Effector memory CD8-positive, alpha-beta T cell (primary cell): ENCODE measurements at regions not wholly inside any gene's neighbourhood (a gene's known extent, or its start where the extent isn't known, plus 50 kb on each side); places are given as distances from the start of the nearest gene placed in this dataset.

Source experiments
- ATAC-seq: fragments of 150-1000 bp; cut with Tn5 transposase; replicated peaks from 2 replicates; pipeline ENCODE4 v1.10.0; 2021; ENCODE audit warnings: mild to moderate bottlenecking, moderate library complexity
- DNase-seq, 3 experiments: peaks; one replicate each; pipeline ENCODE4 v3.0.0; 2021
- H3K27ac Mint-ChIP-seq, 2 donors: one replicate each; pipeline ENCODE4 v1.8.0; 2022; ENCODE audit warnings: mild to moderate bottlenecking in 2 of 2, mixed read lengths in 2 of 2, moderate library complexity in 2 of 2
- H3K27me3 Mint-ChIP-seq, 2 donors: one replicate each; pipeline ENCODE4 v1.8.0; 2022; ENCODE audit warnings: mixed read lengths in 2 of 2
- H3K36me3 Mint-ChIP-seq: one replicate; pipeline ENCODE4 v1.8.0; 2022; ENCODE audit warnings: mild to moderate bottlenecking, moderate library complexity, mixed read lengths; ENCODE audit not compliant: insufficient read depth
- H3K4me1 Mint-ChIP-seq, 2 donors: one replicate each; pipeline ENCODE4 v1.8.0; 2022; ENCODE audit warnings: low read depth in 2 of 2, mixed read lengths in 2 of 2
- H3K4me3 Mint-ChIP-seq, 2 donors: one replicate each; pipeline ENCODE4 v1.8.0; 2022; ENCODE audit warnings: mild to moderate bottlenecking in 2 of 2, mixed read lengths in 2 of 2, moderate library complexity in 2 of 2
- H3K9me3 Mint-ChIP-seq, 2 donors: one replicate each; pipeline ENCODE4 v1.8.0; 2022; ENCODE audit warnings: mixed read lengths in 2 of 2

DNA sequence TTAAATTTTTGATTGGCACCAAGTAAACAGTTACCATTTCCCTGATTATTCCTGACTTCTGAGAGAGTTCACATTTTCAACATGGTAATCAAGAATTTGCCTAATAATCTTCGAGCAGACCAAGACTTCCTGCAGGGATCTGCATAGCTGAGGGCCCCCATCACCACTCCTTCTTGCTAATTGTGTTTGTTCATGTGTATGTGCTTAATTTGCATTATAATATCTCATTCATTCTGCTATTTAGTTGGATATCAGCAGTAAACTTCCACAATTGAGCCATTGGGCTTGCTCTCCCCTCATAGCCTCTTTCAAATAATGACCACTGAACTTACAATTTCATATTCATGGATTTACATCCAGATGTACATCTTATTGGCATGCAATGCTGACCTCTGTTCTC, 292.5 kb downstream of the SPATA18 start:
- no peak for ATAC-seq
- Mint-ChIP-seq H3K4me3 (no peak overlapping the region), H3K36me3 (no peaks in the 10 kb centered on the region), H3K27me3 (no peaks in the 10 kb centered on the region), H3K9me3 (peaks cover 0 to under 1% of the 10 kb centered on the region in 2 donors), H3K27ac (no peak overlapping the region), H3K4me1 (no peaks in the 10 kb centered on the region)
- DNase-seq = no peak

DNA sequence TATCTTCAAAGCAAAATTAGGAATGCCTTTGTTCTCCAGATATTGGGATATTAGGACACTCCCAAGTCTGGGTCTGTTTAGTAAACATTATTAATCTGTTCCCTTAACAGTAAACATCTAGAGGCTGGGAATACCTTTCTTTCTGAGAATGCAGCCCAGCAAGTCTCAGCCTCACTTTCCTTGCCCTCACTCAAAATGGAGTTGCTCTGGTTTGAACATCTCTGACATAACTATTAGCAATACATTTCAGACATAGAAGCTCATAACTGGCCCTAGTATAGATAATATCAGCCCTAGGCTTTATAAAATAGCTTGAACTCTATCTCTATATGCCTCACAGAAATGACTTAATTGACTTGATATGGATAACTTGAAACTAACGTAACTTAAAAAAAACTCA, 299.8 kb downstream of the SPATA18 start:
- Mint-ChIP-seq H3K27ac (no peak overlapping the region), H3K36me3 (no peaks in the 10 kb centered on the region), H3K4me3 (no peak overlapping the region), H3K9me3 (peaks cover 0 to 8% of the 10 kb centered on the region in 2 donors), H3K27me3 (no peaks in the 10 kb centered on the region), H3K4me1 (no peaks in the 10 kb centered on the region)
- ATAC-seq (no peak), DNase-seq (no peak)

DNA sequence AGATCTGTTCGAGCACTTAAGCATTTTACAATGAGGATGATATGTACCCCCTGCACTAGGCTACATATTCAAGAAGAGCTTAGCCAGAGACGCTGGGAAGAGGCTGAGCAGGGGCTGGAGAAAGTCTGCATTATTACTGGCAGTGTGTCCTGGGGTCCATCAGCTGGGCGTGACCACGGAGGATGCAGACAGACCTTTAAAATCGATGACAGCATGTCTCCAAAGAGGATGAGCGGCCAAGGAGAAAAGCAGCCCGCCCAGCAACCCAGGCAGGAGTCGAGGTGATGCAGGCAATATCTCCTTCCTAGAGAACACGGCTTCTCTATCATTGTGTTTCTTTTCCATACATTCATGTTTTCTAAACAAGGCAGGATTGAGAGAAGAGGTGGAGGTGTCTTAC, 300.7 kb downstream of the USP46 start:
- DNase-seq (no peak), ATAC-seq (no peak)
- no peaks in the 10 kb centered on the region for H3K4me1 Mint-ChIP-seq
- H3K4me3 Mint-ChIP-seq = no peak overlapping the region
- H3K36me3 Mint-ChIP-seq = no peaks in the 10 kb centered on the region
- no peaks in the 10 kb centered on the region for H3K27me3 Mint-ChIP-seq
- H3K9me3 Mint-ChIP-seq = no peaks in the 10 kb centered on the region
- no peak overlapping the region for H3K27ac Mint-ChIP-seq

DNA sequence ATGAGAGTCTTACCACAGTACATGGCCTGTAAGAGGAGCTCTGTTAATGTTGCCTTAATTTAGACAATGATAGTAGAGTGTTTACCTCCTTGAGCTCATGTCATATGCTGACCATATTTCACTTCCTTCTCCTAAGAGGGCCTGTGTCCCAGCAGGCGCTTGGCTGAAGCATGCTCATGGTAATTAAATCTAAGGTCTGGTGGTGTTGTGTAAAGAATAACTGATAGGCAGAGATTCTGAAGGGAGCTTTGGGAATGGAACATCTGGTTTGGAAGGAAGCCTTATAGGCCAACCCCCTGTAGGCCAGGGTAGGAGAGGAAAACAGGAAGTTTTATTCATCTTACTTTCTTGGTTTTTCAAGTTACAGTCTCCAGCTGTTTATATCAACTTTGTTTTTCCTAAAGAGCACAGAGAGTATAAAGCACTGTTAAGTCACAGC, 300.2 kb downstream of the USP46 start:
- no peaks in the 10 kb centered on the region for H3K9me3 Mint-ChIP-seq

DNA sequence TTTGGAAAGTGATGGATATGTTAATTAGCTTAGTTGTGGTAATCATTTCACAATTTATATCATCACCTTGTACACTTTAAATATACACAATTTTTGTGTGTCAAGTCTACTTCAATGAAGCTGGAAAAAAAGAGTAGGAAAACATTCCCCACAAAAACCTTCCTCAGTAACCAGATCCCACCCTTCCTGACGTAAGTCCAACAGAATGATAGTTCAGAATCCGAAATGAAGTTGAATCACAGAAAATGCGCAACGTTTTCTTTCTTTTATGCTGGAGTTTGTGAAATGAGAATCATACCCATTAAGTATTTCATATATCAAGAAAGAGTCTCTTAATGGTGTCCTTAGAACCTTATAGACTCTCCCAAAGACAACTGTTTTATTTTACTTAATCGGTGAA, 292.9 kb downstream of the USP46 start:
- ATAC-seq = no peak
- H3K36me3 Mint-ChIP-seq = no peaks in the 10 kb centered on the region
- no peak overlapping the region for H3K27ac Mint-ChIP-seq
- no peak overlapping the region for H3K4me3 Mint-ChIP-seq
- peaks cover 0 to 8% of the 10 kb centered on the region in 2 donors for H3K27me3 Mint-ChIP-seq
- no peaks in the 10 kb centered on the region for H3K9me3 Mint-ChIP-seq
- no peaks in the 10 kb centered on the region for H3K4me1 Mint-ChIP-seq
- DNase-seq = no peak

More for the DNA sequence above, 300.2 kb downstream of the USP46 start:
- DNase-seq (no peak), ATAC-seq (no peak)
- Mint-ChIP-seq H3K27me3 (no peaks in the 10 kb centered on the region), H3K4me1 (no peaks in the 10 kb centered on the region), H3K4me3 (no peak overlapping the region), H3K36me3 (no peaks in the 10 kb centered on the region), H3K27ac (no peak overlapping the region)

DNA sequence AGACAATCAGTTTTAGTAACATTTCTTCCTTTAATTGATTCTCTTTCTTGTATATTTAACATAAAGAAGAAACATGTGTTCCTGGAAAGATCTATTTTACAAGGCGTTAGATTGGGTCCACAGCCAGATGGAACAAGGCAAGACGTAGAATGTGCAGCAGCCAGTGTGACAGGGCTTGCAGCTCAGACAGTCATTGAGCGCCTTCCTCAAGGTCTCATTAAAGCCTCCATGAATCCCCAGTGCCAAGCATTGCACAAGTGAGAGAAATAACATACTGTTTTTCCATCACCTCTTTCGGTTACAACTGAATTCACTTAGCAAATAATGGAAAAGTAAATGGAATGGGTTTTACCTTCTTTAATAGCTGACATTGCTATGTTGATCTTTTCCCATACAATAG, 292.5 kb downstream of the USP46 start:
- ATAC-seq = no peak
- no peaks in the 10 kb centered on the region for H3K36me3 Mint-ChIP-seq
- no peak overlapping the region for H3K27ac Mint-ChIP-seq
- H3K4me1 Mint-ChIP-seq = no peaks in the 10 kb centered on the region
- H3K4me3 Mint-ChIP-seq = no peak overlapping the region
- peaks cover 0 to 8% of the 10 kb centered on the region in 2 donors for H3K27me3 Mint-ChIP-seq
- no peaks in the 10 kb centered on the region for H3K9me3 Mint-ChIP-seq
- no peak for DNase-seq

DNA sequence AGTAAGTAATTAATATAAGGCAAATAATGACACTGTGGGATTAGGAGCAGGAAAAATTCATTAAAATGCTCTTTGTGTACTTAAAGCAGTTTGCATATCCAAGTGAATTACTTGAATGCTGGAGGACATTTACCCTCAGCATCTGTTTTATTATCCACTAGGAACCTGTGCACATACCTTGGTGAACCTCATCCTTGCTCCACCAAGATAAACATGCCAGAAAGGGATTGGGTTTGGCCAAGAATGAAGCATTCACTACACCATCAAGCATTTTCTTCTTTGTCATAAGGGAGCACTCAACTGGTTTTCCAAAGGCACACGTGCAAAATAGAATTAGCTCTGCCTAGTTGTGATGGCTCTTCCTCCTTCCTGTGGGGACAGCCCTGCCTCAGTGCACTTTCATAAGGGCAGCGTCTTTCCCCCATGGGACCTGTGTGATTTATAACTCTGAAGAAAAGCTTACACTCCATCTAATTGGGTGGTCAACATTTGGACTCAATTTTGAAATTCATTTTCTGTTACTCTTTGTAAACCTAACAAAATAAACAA, 291.7 kb downstream of the USP46 start:
- Mint-ChIP-seq H3K27me3 (peaks cover 0 to 8% of the 10 kb centered on the region in 2 donors), H3K4me1 (no peaks in the 10 kb centered on the region), H3K9me3 (no peaks in the 10 kb centered on the region), H3K27ac (no peak overlapping the region), H3K4me3 (no peak overlapping the region), H3K36me3 (no peaks in the 10 kb centered on the region)
- no peak for ATAC-seq
- no peak for DNase-seq

DNA sequence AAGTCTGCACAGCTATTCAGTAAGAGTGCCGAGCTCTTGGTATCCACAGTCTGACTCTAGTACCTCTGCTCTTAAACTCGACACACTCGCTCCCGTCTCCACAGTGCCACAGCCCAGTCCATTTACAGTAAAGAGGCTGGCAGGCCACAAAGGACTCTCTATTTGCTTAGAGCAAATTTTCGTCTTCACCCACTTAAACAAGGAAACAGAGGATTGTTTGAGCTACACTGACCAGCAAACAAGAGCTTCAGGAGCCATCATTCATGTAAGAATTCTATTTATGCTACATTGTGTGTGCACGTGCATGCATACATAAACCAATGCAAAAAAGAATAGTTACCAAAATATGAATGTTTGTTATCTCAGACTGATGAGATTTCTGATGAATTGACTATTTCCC, 290.2 kb downstream of the USP46 start:
- no peak for DNase-seq
- Mint-ChIP-seq H3K27ac (no peak overlapping the region), H3K4me3 (no peak overlapping the region), H3K27me3 (peaks cover 0 to 8% of the 10 kb centered on the region in 2 donors), H3K9me3 (no peaks in the 10 kb centered on the region), H3K4me1 (no peaks in the 10 kb centered on the region), H3K36me3 (no peaks in the 10 kb centered on the region)
- ATAC-seq = no peak

DNA sequence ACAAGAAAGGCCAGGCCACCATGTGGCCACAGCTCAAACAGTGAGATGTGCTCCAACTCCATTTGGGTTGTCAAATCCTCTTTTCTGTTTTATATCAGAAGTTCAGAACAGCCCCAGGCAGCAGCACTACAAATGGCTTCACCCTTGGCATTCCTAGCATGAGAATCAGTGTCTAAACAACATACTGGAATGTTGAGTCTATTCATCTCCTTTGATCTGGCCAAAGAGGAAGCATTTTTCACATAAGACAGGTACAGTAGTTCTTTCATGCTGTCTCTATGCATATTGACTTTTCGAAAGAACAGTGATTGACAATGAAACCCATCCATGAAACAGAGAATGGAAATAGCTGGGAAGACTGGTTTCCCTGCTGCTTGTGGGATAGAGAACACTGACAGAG, 289.5 kb downstream of the USP46 start:
- no peaks in the 10 kb centered on the region for H3K4me1 Mint-ChIP-seq
- no peak for ATAC-seq
- H3K4me3 Mint-ChIP-seq = no peak overlapping the region

DNA sequence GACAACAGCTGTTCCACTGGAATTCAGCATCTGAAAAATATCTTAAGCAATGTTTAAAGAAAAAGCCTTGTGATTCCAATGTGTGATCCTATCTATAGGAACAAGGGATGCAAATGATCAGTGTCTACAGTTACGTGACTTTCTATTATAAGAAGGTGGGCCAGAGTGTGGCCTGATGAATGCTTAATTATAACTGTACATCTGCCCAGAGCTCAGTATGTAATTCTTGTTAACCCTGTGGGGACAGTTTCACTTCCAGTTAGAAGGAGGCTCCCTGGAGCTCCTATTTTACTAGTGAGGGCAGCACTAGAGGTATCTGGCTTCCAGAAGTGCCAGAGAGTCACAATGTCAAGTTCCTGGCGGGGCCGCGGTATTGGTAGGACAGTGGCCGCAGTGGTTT, 288.5 kb downstream of the USP46 start:
- Mint-ChIP-seq H3K36me3 (no peaks in the 10 kb centered on the region), H3K27me3 (peaks cover 0 to 8% of the 10 kb centered on the region in 2 donors), H3K4me3 (no peak overlapping the region), H3K27ac (no peak overlapping the region), H3K4me1 (no peaks in the 10 kb centered on the region), H3K9me3 (no peaks in the 10 kb centered on the region)
- ATAC-seq = no peak
- DNase-seq = no peak

More for the DNA sequence above, 289.5 kb downstream of the USP46 start:
- no peak for DNase-seq
- H3K27ac Mint-ChIP-seq = no peak overlapping the region
- peaks cover 0 to 8% of the 10 kb centered on the region in 2 donors for H3K27me3 Mint-ChIP-seq
- H3K36me3 Mint-ChIP-seq = no peaks in the 10 kb centered on the region
- H3K9me3 Mint-ChIP-seq = no peaks in the 10 kb centered on the region

DNA sequence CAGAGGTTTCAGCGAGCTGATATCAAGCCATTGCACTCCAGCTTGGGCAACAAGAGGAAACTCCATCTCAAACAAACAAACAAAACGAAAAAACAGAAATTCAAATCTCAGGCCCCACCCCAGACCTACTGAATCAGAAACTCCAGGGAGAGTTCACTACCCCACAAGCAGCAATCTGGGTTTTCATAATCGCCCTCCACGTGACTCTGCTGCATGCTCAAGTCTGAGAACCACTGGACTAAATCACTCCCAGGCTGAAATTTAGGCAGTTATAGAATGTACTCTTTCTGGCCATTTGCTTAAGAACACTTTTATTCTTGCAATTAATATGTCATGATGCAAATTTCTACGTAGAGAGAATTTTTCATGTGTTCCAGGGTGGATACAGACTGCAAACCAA, 287.3 kb downstream of the USP46 start:
- no peak for ATAC-seq
- no peaks in the 10 kb centered on the region for H3K9me3 Mint-ChIP-seq
- no peaks in the 10 kb centered on the region for H3K36me3 Mint-ChIP-seq
- H3K27me3 Mint-ChIP-seq = peaks cover 8% of the 10 kb centered on the region in 2 donors
- no peak overlapping the region for H3K4me3 Mint-ChIP-seq
- DNase-seq = no peak
- H3K4me1 Mint-ChIP-seq = no peaks in the 10 kb centered on the region
- no peak overlapping the region for H3K27ac Mint-ChIP-seq

DNA sequence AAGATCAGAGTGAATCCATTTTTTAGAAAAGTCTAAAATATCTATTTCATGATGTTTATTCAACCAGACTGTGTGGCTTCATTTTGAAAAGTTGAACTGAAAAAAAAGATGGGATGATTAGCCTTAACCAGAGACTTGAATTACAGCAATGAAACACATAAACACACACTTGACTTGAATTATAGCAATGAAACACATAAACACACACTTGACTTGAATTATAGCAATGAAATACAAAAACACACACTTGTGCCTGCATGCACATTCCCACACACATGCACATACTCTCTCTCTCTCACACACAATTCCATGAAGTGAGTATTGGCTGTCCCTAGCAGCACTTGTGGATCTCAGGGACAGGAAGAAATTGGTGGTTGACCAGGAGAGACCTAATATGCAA, 286.8 kb downstream of the USP46 start:
- H3K27me3 Mint-ChIP-seq = peaks cover 8% of the 10 kb centered on the region in 2 donors
- no peaks in the 10 kb centered on the region for H3K9me3 Mint-ChIP-seq
- DNase-seq (no peak), ATAC-seq (no peak)
- no peak overlapping the region for H3K27ac Mint-ChIP-seq
- H3K4me3 Mint-ChIP-seq = no peak overlapping the region
- H3K36me3 Mint-ChIP-seq = no peaks in the 10 kb centered on the region
- H3K4me1 Mint-ChIP-seq = no peaks in the 10 kb centered on the region

DNA sequence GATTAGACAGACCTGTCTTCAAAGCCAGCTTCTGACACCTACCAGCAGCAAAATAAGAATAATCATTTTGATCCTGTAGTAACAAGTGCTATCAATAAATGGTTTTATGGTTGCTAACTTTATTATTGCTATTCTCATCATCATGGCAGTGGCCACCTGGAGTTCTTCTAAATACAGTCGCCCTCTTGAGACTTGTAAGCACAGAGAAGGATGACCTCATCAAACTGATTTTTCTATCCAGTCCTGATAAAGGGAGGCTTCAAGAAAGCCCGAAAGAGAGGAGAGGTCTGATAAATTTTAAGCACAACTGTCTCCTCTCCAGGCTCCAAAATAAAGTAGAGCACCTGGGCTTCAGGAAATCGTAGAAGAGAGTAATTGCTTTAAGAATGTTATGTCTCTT, 286.4 kb downstream of the USP46 start:
- ATAC-seq = no peak

DNA sequence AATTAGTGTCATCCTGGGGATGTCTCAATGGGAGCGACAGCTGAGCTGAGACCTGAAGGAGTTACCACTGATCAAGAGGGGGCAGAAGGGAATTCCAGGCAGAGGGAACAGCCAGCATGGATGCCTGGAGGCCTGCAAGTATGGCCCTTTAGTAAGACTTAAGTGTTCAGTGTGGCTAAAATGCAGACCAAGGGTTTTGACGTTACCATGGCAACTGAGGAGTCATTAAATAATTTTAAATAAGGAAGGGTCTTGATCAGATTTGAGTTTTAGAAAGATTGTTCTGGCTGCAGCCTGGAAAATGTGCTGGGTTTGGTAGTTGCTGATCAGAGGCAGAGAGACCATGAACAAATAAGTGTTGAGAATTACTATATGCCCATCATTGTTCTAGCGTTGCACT, 285.5 kb downstream of the USP46 start:
- H3K36me3 Mint-ChIP-seq = no peaks in the 10 kb centered on the region
- ATAC-seq (no peak), DNase-seq (no peak)
- no peaks in the 10 kb centered on the region for H3K9me3 Mint-ChIP-seq
- H3K4me3 Mint-ChIP-seq = no peak overlapping the region
- peaks cover 14 to 16% of the 10 kb centered on the region in 2 donors for H3K27me3 Mint-ChIP-seq
- no peak overlapping the region for H3K27ac Mint-ChIP-seq
- no peaks in the 10 kb centered on the region for H3K4me1 Mint-ChIP-seq

More for the DNA sequence above, 286.4 kb downstream of the USP46 start:
- Mint-ChIP-seq H3K36me3 (no peaks in the 10 kb centered on the region), H3K27me3 (peaks cover 8% of the 10 kb centered on the region in 2 donors), H3K4me1 (no peaks in the 10 kb centered on the region), H3K4me3 (no peak overlapping the region), H3K27ac (no peak overlapping the region), H3K9me3 (no peaks in the 10 kb centered on the region)
- DNase-seq = no peak

DNA sequence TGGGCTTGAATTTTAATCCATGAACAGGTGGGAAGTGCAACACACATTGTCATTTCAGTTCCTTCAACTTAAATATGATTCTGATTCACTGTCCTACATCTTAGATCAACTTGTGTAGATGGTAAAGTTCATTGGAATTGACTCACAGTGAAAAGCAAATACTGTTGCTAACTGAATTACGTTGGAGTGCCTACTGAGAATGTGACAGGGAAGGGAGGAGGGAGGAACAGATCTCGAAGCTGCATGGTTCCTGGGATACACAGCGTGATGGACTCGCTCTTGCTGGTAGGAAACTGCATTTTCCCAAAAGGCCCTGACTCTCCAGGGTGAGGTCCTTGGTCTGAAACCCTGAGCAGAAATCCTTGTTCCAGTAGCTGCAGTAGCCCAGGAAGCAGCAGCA, 284.2 kb downstream of the USP46 start:
- Mint-ChIP-seq H3K9me3 (no peaks in the 10 kb centered on the region), H3K4me3 (no peak overlapping the region), H3K27me3 (peaks cover 14 to 15% of the 10 kb centered on the region in 2 donors), H3K36me3 (no peaks in the 10 kb centered on the region), H3K27ac (no peak overlapping the region), H3K4me1 (no peaks in the 10 kb centered on the region)
- ATAC-seq (no peak), DNase-seq (no peak)
